ENCODE measurements at regions not wholly inside any gene's neighbourhood (a gene's known extent, or its start where the extent isn't known, plus 50 kb on each side); places are given as distances from the start of the nearest gene placed in this dataset.

- no peak for TF ChIP-seq CTCF (conservative IDR thresholded peaks at IDR 0.05; ENCODE audit: low read depth, low read length)
- peaks cover 8% of the 10 kb centered on the region for H3K4me1 ChIP-seq (ENCODE audit: low read depth, poor library complexity, severe bottlenecking)
Observed at GRCh38 chr15:36362509-36362915, 216.9 kb upstream of the CDIN1 start.

GRCh38 chr15:36363335-36363734 is 216.1 kb upstream of the CDIN1 start:
- Histone ChIP-seq H4K20me1 (ENCODE audit: insufficient read depth) (no peaks in the 10 kb centered on the region), H3K27ac (no peak overlapping the region), H3K4me1 (ENCODE audit: low read depth, poor library complexity, severe bottlenecking) (peaks cover 2% of the 10 kb centered on the region), H3K9ac (no peak overlapping the region), H3K4me3 (IDR thresholded peaks at IDR 0.05; ENCODE audit: insufficient read depth, low read depth, low read length) (no peak overlapping the region), H3K4me2 (no peak overlapping the region), H3K27me3 (ENCODE audit: insufficient read depth, low read depth) (no peaks in the 10 kb centered on the region), H3K79me2 (ENCODE audit: insufficient read depth, low read depth) (no peaks in the 10 kb centered on the region), H2AFZ (ENCODE audit: low read depth) (no peak overlapping the region), H3K36me3 (ENCODE audit: insufficient read depth) (no peaks in the 10 kb centered on the region)
- TF ChIP-seq CTCF (conservative IDR thresholded peaks at IDR 0.05; ENCODE audit: low read depth, low read length): no peak

More at GRCh38 chr15:36362509-36362915, 216.9 kb upstream of the CDIN1 start:
- Histone ChIP-seq H3K9ac (no peak overlapping the region), H4K20me1 (ENCODE audit: insufficient read depth) (no peaks in the 10 kb centered on the region), H2AFZ (ENCODE audit: low read depth) (no peak overlapping the region), H3K27ac (no peak overlapping the region), H3K4me3 (IDR thresholded peaks at IDR 0.05; ENCODE audit: insufficient read depth, low read depth, low read length) (no peak overlapping the region), H3K79me2 (ENCODE audit: insufficient read depth, low read depth) (no peaks in the 10 kb centered on the region), H3K4me2 (no peak overlapping the region), H3K36me3 (ENCODE audit: insufficient read depth) (no peaks in the 10 kb centered on the region), H3K27me3 (ENCODE audit: insufficient read depth, low read depth) (no peaks in the 10 kb centered on the region)

GRCh38 chr15:36364377-36364776 is 215.0 kb upstream of the CDIN1 start:
- no peak for TF ChIP-seq CTCF (conservative IDR thresholded peaks at IDR 0.05; ENCODE audit: low read depth, low read length)
- Histone ChIP-seq H3K36me3 (ENCODE audit: insufficient read depth) (no peaks in the 10 kb centered on the region), H3K9ac (no peak overlapping the region), H3K4me3 (IDR thresholded peaks at IDR 0.05; ENCODE audit: insufficient read depth, low read depth, low read length) (no peak overlapping the region), H3K27ac (no peak overlapping the region), H3K4me1 (ENCODE audit: low read depth, poor library complexity, severe bottlenecking) (no peaks in the 10 kb centered on the region), H3K27me3 (ENCODE audit: insufficient read depth, low read depth) (no peaks in the 10 kb centered on the region), H3K79me2 (ENCODE audit: insufficient read depth, low read depth) (no peaks in the 10 kb centered on the region), H4K20me1 (ENCODE audit: insufficient read depth) (no peaks in the 10 kb centered on the region), H3K4me2 (no peak overlapping the region), H2AFZ (ENCODE audit: low read depth) (no peak overlapping the region)

- Histone ChIP-seq H3K79me2 (ENCODE audit: insufficient read depth, low read depth) (no peaks in the 10 kb centered on the region), H3K36me3 (ENCODE audit: insufficient read depth) (no peaks in the 10 kb centered on the region), H3K4me1 (ENCODE audit: low read depth, poor library complexity, severe bottlenecking) (no peaks in the 10 kb centered on the region), H3K27me3 (ENCODE audit: insufficient read depth, low read depth) (no peaks in the 10 kb centered on the region), H3K27ac (no peak overlapping the region), H2AFZ (ENCODE audit: low read depth) (no peak overlapping the region), H3K4me3 (IDR thresholded peaks at IDR 0.05; ENCODE audit: insufficient read depth, low read depth, low read length) (no peak overlapping the region), H3K9ac (no peak overlapping the region), H4K20me1 (ENCODE audit: insufficient read depth) (no peaks in the 10 kb centered on the region), H3K4me2 (no peak overlapping the region)
- TF ChIP-seq CTCF (conservative IDR thresholded peaks at IDR 0.05; ENCODE audit: low read depth, low read length): no peak
Observed at GRCh38 chr15:36365963-36366362, 213.5 kb upstream of the CDIN1 start.

Data from KMS-11 (cell line).